ENCODE measurements at regions not wholly inside any gene's neighbourhood (a gene's known extent, or its start where the extent isn't known, plus 50 kb on each side); places are given as distances from the start of the nearest gene placed in this dataset.

- Histone ChIP-seq H3K27ac (ENCODE audit: low read depth, low read length) (no peak overlapping the region), H3K4me3 (ENCODE audit: low read length) (no peak overlapping the region), H3K9me3 (ENCODE audit: insufficient read depth, low read depth, low read length) (no peaks in the 10 kb centered on the region), H3K36me3 (ENCODE audit: insufficient read depth, low read length) (no peaks in the 10 kb centered on the region), H3K9ac (ENCODE audit: low read depth, low read length) (no peak overlapping the region), H3K4me1 (ENCODE audit: insufficient read depth, low read length) (no peaks in the 10 kb centered on the region), H3K27me3 (ENCODE audit: insufficient read depth, low read length) (no peaks in the 10 kb centered on the region)
- 93% methylated on average over 3 of the region's 3 CpGs for WGBS
Observed at GRCh38 chr21:39051588-39051949, 131.7 kb downstream of the PSMG1 start.

GRCh38 chr21:39050841-39051587, 132.2 kb downstream of the PSMG1 start:
- no peak overlapping the region for H3K27ac ChIP-seq (ENCODE audit: low read depth, low read length)
- no peaks in the 10 kb centered on the region for H3K27me3 ChIP-seq (ENCODE audit: insufficient read depth, low read length)
- no peaks in the 10 kb centered on the region for H3K9me3 ChIP-seq (ENCODE audit: insufficient read depth, low read depth, low read length)
- 94% methylated on average over 4 of the region's 4 CpGs for WGBS
- H3K9ac ChIP-seq (ENCODE audit: low read depth, low read length) = no peak overlapping the region
- H3K4me3 ChIP-seq (ENCODE audit: low read length) = no peak overlapping the region
- no peaks in the 10 kb centered on the region for H3K4me1 ChIP-seq (ENCODE audit: insufficient read depth, low read length)
- no peaks in the 10 kb centered on the region for H3K36me3 ChIP-seq (ENCODE audit: insufficient read depth, low read length)

- H3K9me3 ChIP-seq (ENCODE audit: insufficient read depth, low read depth, low read length) = no peaks in the 10 kb centered on the region
- no peaks in the 10 kb centered on the region for H3K36me3 ChIP-seq (ENCODE audit: insufficient read depth, low read length)
- 96% methylated on average over 4 of the region's 4 CpGs for WGBS
- no peak overlapping the region for H3K27ac ChIP-seq (ENCODE audit: low read depth, low read length)
- no peak overlapping the region for H3K9ac ChIP-seq (ENCODE audit: low read depth, low read length)
- no peaks in the 10 kb centered on the region for H3K27me3 ChIP-seq (ENCODE audit: insufficient read depth, low read length)
- no peaks in the 10 kb centered on the region for H3K4me1 ChIP-seq (ENCODE audit: insufficient read depth, low read length)
- H3K4me3 ChIP-seq (ENCODE audit: low read length) = no peak overlapping the region
Observed at GRCh38 chr21:39048574-39048973, 134.7 kb downstream of the PSMG1 start.

- Histone ChIP-seq H3K9me3 (ENCODE audit: insufficient read depth, low read depth, low read length) (no peaks in the 10 kb centered on the region), H3K27me3 (ENCODE audit: insufficient read depth, low read length) (no peaks in the 10 kb centered on the region), H3K27ac (ENCODE audit: low read depth, low read length) (no peak overlapping the region), H3K36me3 (ENCODE audit: insufficient read depth, low read length) (no peaks in the 10 kb centered on the region), H3K4me3 (ENCODE audit: low read length) (no peak overlapping the region), H3K9ac (ENCODE audit: low read depth, low read length) (no peak overlapping the region), H3K4me1 (ENCODE audit: insufficient read depth, low read length) (no peaks in the 10 kb centered on the region)
- 30% methylated on average over 6 of the region's 6 CpGs for WGBS
Observed at GRCh38 chr21:39048064-39048463, 135.2 kb downstream of the PSMG1 start.

- 86% methylated on average over 1 of the region's 3 CpGs for WGBS
- H3K27me3 ChIP-seq (ENCODE audit: insufficient read depth, low read length) = no peaks in the 10 kb centered on the region
- H3K9ac ChIP-seq (ENCODE audit: low read depth, low read length) = no peak overlapping the region
Observed at GRCh38 chr21:39047046-39047445, 136.2 kb downstream of the PSMG1 start.

GRCh38 chr21:39046236-39046916, 136.9 kb downstream of the PSMG1 start:
- WGBS = 96% methylated on average over 9 of the region's 9 CpGs
- Histone ChIP-seq H3K9me3 (ENCODE audit: insufficient read depth, low read depth, low read length) (no peaks in the 10 kb centered on the region), H3K9ac (ENCODE audit: low read depth, low read length) (no peak overlapping the region), H3K27ac (ENCODE audit: low read depth, low read length) (no peak overlapping the region), H3K4me3 (ENCODE audit: low read length) (no peak overlapping the region), H3K4me1 (ENCODE audit: insufficient read depth, low read length) (no peaks in the 10 kb centered on the region), H3K27me3 (ENCODE audit: insufficient read depth, low read length) (no peaks in the 10 kb centered on the region), H3K36me3 (ENCODE audit: insufficient read depth, low read length) (no peaks in the 10 kb centered on the region)

More at GRCh38 chr21:39047046-39047445, 136.2 kb downstream of the PSMG1 start:
- H3K9me3 ChIP-seq (ENCODE audit: insufficient read depth, low read depth, low read length) = no peaks in the 10 kb centered on the region
- no peaks in the 10 kb centered on the region for H3K36me3 ChIP-seq (ENCODE audit: insufficient read depth, low read length)
- no peaks in the 10 kb centered on the region for H3K4me1 ChIP-seq (ENCODE audit: insufficient read depth, low read length)
- no peak overlapping the region for H3K4me3 ChIP-seq (ENCODE audit: low read length)
- H3K27ac ChIP-seq (ENCODE audit: low read depth, low read length) = no peak overlapping the region

- Histone ChIP-seq H3K9me3 (ENCODE audit: insufficient read depth, low read depth, low read length) (no peaks in the 10 kb centered on the region), H3K27ac (ENCODE audit: low read depth, low read length) (no peak overlapping the region), H3K4me3 (ENCODE audit: low read length) (no peak overlapping the region), H3K9ac (ENCODE audit: low read depth, low read length) (no peak overlapping the region), H3K27me3 (ENCODE audit: insufficient read depth, low read length) (no peaks in the 10 kb centered on the region), H3K36me3 (ENCODE audit: insufficient read depth, low read length) (no peaks in the 10 kb centered on the region), H3K4me1 (ENCODE audit: insufficient read depth, low read length) (no peaks in the 10 kb centered on the region)
- 93% methylated on average over 3 of the region's 4 CpGs for WGBS
Observed at GRCh38 chr21:39041816-39042215, 141.4 kb downstream of the PSMG1 start.

GRCh38 chr21:39040494-39041110, 142.6 kb downstream of the PSMG1 start:
- no peaks in the 10 kb centered on the region for H3K9me3 ChIP-seq (ENCODE audit: insufficient read depth, low read depth, low read length)
- no peak overlapping the region for H3K9ac ChIP-seq (ENCODE audit: low read depth, low read length)
- H3K36me3 ChIP-seq (ENCODE audit: insufficient read depth, low read length) = no peaks in the 10 kb centered on the region
- H3K27me3 ChIP-seq (ENCODE audit: insufficient read depth, low read length) = no peaks in the 10 kb centered on the region
- no peaks in the 10 kb centered on the region for H3K4me1 ChIP-seq (ENCODE audit: insufficient read depth, low read length)
- H3K27ac ChIP-seq (ENCODE audit: low read depth, low read length) = no peak overlapping the region
- WGBS = 89% methylated on average over 5 of the region's 5 CpGs
- no peak overlapping the region for H3K4me3 ChIP-seq (ENCODE audit: low read length)

- H3K4me1 ChIP-seq (ENCODE audit: insufficient read depth, low read length) = no peaks in the 10 kb centered on the region
- H3K27ac ChIP-seq (ENCODE audit: low read depth, low read length) = no peak overlapping the region
- no peaks in the 10 kb centered on the region for H3K9me3 ChIP-seq (ENCODE audit: insufficient read depth, low read depth, low read length)
- H3K27me3 ChIP-seq (ENCODE audit: insufficient read depth, low read length) = no peaks in the 10 kb centered on the region
- no peak overlapping the region for H3K9ac ChIP-seq (ENCODE audit: low read depth, low read length)
- H3K36me3 ChIP-seq (ENCODE audit: insufficient read depth, low read length) = no peaks in the 10 kb centered on the region
- WGBS = 86% methylated on average over 11 of the region's 11 CpGs
- H3K4me3 ChIP-seq (ENCODE audit: low read length) = no peak overlapping the region
Observed at GRCh38 chr21:39037807-39038405, 145.3 kb downstream of the PSMG1 start.

- H3K36me3 ChIP-seq (ENCODE audit: insufficient read depth, low read length) = no peaks in the 10 kb centered on the region
- no peak overlapping the region for H3K4me3 ChIP-seq (ENCODE audit: low read length)
- H3K27ac ChIP-seq (ENCODE audit: low read depth, low read length) = no peak overlapping the region
- WGBS = 83% methylated on average over 8 of the region's 8 CpGs
- H3K27me3 ChIP-seq (ENCODE audit: insufficient read depth, low read length) = no peaks in the 10 kb centered on the region
- H3K4me1 ChIP-seq (ENCODE audit: insufficient read depth, low read length) = no peaks in the 10 kb centered on the region
- no peaks in the 10 kb centered on the region for H3K9me3 ChIP-seq (ENCODE audit: insufficient read depth, low read depth, low read length)
- no peak overlapping the region for H3K9ac ChIP-seq (ENCODE audit: low read depth, low read length)
Observed at GRCh38 chr21:39036581-39036980, 146.7 kb downstream of the PSMG1 start.
